WI38 (cell line): ENCODE measurements at regions not wholly inside any gene's neighbourhood (a gene's known extent, or its start where the extent isn't known, plus 50 kb on each side); places are given as distances from the start of the nearest gene placed in this dataset.

Source experiments
- H3K4me3 ChIP-seq: 2 replicates; pipeline ENCODE4 v1.5.1; 2011; ENCODE audit warnings: low read depth, mild to moderate bottlenecking, control low read depth, low read length
- TF ChIP-seq, protein P1 (sequence below): IDR thresholded peaks from 2 replicates; pipeline ENCODE4 v1.5.1; 2012; ENCODE audit warnings: low read depth, mild to moderate bottlenecking, control low read depth, low read length

DNA sequence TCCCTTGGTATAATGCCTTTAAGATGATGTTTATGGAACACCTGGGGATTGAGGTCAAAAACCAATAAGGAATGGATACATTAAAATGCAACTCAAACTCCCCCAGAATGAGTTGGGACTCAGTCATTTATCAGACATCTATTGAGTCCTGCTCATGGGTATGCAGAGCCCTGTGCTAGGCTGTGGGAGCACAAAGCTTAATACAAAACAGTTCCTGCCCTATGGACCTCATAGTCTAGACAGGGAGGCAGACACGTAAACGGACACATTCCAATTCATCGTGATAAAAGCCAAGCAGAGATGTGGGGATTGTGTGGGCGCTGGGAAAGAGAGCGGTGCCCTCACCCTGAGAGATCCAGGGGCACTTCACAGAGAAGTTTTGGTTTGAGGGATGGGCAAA is 181.7 kb downstream of the PTEN start:
- TF ChIP-seq, protein P1, sequence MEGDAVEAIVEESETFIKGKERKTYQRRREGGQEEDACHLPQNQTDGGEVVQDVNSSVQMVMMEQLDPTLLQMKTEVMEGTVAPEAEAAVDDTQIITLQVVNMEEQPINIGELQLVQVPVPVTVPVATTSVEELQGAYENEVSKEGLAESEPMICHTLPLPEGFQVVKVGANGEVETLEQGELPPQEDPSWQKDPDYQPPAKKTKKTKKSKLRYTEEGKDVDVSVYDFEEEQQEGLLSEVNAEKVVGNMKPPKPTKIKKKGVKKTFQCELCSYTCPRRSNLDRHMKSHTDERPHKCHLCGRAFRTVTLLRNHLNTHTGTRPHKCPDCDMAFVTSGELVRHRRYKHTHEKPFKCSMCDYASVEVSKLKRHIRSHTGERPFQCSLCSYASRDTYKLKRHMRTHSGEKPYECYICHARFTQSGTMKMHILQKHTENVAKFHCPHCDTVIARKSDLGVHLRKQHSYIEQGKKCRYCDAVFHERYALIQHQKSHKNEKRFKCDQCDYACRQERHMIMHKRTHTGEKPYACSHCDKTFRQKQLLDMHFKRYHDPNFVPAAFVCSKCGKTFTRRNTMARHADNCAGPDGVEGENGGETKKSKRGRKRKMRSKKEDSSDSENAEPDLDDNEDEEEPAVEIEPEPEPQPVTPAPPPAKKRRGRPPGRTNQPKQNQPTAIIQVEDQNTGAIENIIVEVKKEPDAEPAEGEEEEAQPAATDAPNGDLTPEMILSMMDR: no peak
- H3K4me3 ChIP-seq: no peak overlapping the region

DNA sequence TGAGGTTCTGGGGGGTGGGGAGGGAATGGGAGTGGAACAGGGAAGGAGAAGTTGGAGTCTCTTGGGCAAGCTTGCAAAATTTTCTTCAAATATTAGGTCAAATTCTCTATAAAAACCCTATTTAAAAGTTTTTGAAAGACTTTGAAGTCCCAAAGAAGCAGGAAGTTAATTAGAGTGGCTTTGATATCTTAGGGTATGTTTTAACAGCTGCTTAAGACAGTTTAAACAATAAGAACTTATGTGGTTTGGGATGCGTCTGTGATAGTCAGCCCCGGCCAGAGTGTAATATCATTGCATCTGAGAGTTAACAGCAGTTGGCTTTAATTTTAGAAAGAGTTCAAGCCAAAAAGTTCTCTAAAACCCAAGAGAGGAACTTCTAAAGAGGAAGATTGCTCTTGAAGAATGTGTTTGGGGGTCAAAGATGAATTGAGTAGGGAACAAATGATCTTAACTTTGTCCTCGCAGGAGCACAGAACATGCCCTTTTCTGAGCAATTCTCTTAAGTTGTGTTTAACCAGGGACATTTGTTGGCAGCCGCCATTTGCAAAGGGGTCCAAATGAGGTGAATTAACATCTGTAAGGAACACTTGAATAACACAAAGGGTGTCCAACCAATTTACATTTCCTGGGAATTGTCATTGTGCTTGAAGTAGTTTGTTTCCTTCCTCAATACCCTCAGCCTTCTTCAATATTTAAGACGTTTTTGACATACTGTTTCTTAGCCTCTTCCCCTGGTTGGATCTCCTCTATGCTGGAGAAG is 182.4 kb downstream of the PTEN start:
- TF ChIP-seq, protein P1: no peak

GRCh38 chr10:88047579-88047978 is 184.2 kb downstream of the PTEN start:
- TF ChIP-seq, protein P1: no peak

More for the DNA sequence above, 182.4 kb downstream of the PTEN start:
- no peak overlapping the region for H3K4me3 ChIP-seq

DNA sequence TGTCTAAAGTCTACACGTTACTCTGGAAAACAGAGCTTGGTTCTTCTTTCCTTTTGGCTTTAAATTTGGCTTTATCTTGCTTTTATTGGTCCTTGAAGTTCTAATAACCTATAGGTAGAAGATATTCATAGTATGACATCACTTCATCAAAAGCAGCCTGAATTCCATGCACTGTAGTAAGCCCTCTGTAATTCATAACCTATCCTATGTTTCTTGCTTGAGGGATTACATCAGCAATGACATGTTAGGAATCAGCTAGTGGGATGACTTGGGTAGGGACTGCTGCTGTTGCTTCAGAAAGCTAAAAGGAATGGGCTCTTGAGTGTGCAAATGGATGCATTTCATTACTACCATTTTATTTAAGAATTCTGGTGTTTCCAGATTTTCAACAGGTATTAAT is 184.9 kb downstream of the PTEN start:
- no peak overlapping the region for H3K4me3 ChIP-seq
- TF ChIP-seq, protein P1: no peak

More at GRCh38 chr10:88047579-88047978, 184.2 kb downstream of the PTEN start:
- H3K4me3 ChIP-seq: no peak overlapping the region

DNA sequence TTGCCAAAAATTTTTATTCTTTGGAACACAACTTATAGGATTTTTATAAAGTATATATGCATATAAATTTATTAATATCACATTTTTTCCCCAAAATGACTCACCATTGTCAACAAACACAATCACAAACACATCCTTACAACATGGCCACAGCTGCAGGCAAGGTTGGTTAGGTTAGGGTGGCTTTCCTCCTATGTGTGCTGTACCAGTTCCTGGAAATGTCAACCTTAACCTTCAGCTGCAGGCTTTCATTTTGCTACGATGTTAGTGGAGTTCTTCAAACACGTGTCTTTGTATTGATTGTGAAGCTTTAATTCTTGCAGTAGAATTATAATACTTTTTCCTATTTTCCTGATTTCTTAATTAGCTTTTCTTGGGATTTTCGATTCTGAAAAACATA is 185.8 kb downstream of the PTEN start:
- TF ChIP-seq, protein P1: no peak
- H3K4me3 ChIP-seq: no peak overlapping the region

- TF ChIP-seq, protein P1: no peak
- H3K4me3 ChIP-seq: no peak overlapping the region
These were observed 194.3 kb downstream of the PTEN start for GRCh38 chr10:88057720-88058119.

- no peak overlapping the region for H3K4me3 ChIP-seq
- TF ChIP-seq, protein P1: no peak
These were observed 195.3 kb downstream of the PTEN start for GRCh38 chr10:88058750-88059149.
